ENCODE measurements at regions not wholly inside any gene's neighbourhood (a gene's known extent, or its start where the extent isn't known, plus 50 kb on each side); places are given as distances from the start of the nearest gene placed in this dataset.

- no peak for TF ChIP-seq CTCF (conservative IDR thresholded peaks at IDR 0.05; ENCODE audit: low read depth, low read length)
- DNase-seq (ENCODE audit: low read depth) = no peak
- no peak overlapping the region for H3K4me3 ChIP-seq (ENCODE audit: low read depth, low read length)
These were observed 56.0 kb upstream of the CTTNBP2 start for GRCh38 chr7:117929237-117929636.

- no peak for TF ChIP-seq CTCF (conservative IDR thresholded peaks at IDR 0.05; ENCODE audit: low read depth, low read length)
- no peak for DNase-seq (ENCODE audit: low read depth)
- no peak overlapping the region for H3K4me3 ChIP-seq (ENCODE audit: low read depth, low read length)
These were observed 58.1 kb upstream of the CTTNBP2 start for GRCh38 chr7:117931314-117931713.

GRCh38 chr7:117937049-117937752 is 64.0 kb upstream of the CTTNBP2 start:
- TF ChIP-seq CTCF (conservative IDR thresholded peaks at IDR 0.05; ENCODE audit: low read depth, low read length) = no peak
- DNase-seq (ENCODE audit: low read depth) = no peak
- H3K4me3 ChIP-seq (ENCODE audit: low read depth, low read length) = no peak overlapping the region

GRCh38 chr7:117937753-117938483 is 64.7 kb upstream of the CTTNBP2 start:
- DNase-seq (ENCODE audit: low read depth) = no peak
- TF ChIP-seq CTCF (conservative IDR thresholded peaks at IDR 0.05; ENCODE audit: low read depth, low read length) = no peak
- no peak overlapping the region for H3K4me3 ChIP-seq (ENCODE audit: low read depth, low read length)

- TF ChIP-seq CTCF (conservative IDR thresholded peaks at IDR 0.05; ENCODE audit: low read depth, low read length) = no peak
- no peak overlapping the region for H3K4me3 ChIP-seq (ENCODE audit: low read depth, low read length)
- DNase-seq (ENCODE audit: low read depth) = no peak
These were observed 68.0 kb upstream of the CTTNBP2 start for GRCh38 chr7:117941138-117941810.

GRCh38 chr7:117942780-117943179 is 69.5 kb upstream of the CTTNBP2 start:
- TF ChIP-seq CTCF (conservative IDR thresholded peaks at IDR 0.05; ENCODE audit: low read depth, low read length) = no peak
- no peak overlapping the region for H3K4me3 ChIP-seq (ENCODE audit: low read depth, low read length)
- no peak for DNase-seq (ENCODE audit: low read depth)
